Middle frontal gyrus (tissue), 1 donor: ENCODE measurements at regions not wholly inside any gene's neighbourhood (a gene's known extent, or its start where the extent isn't known, plus 50 kb on each side); places are given as distances from the start of the nearest gene placed in this dataset.

Experiments
- DNase-seq: peaks from one replicate; pipeline ENCODE4 v3.0.0-alpha.2; 2015; ENCODE audit warnings: low spot score; ENCODE audit errors: extremely low spot score

DNA sequence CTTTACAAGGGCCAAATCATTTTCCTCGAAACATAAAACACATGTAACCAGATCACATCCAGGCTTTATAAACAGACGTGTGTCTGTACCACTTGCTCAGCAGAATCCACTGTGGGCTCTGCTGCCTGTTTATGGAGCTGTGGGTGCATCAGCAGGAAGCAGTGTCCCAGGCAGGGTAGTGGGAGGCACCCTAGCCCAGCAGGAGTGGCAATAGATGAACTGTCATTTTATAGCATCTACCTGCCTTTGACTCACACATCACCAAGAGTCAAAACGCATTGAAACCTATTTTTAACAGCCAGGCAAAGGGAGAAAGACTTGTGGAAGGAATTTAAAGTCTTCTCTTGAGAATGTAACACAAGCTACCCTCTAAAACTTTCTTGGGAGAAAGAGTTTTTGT, 169.1 kb upstream of the TENM3 start:
- no peak for DNase-seq

DNA sequence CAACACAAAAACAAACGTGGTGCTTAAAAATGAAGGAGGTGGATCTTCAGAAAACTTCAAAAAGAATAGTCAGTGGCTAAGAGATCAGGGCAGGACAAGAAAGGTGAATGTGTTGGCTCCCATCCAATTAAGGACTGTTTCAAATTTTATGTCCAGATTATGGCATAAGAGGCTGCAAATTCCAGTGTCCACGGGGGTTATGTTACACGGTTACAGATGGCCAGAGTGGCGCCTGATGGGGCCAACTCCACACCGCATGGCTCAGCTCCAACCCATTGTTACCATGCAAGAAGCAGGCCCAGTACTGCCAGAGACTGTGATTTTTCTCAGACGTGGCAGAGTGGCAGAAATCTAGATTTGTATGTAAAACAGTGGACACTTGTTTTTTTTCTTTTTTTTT, 168.4 kb upstream of the TENM3 start:
- no peak for DNase-seq

DNA sequence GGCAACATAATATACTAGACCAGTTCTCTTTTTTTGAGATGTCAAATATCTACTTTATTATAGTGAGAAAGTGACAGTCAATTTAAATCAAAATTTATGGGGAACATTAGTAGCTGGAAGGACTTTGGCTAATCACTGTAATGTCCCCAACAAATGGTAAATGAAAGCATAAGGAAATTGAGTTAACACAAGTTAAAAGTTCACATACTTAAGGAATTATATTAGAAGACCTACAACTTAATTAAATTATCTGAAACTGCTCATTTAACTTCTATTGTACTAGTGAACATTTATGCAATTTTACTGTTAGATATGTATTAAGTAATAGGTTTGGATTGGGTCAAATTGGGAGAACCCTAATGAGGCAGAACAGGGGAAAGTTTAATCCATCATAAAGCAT, 160.3 kb upstream of the TENM3 start:
- DNase-seq: no peak

DNA sequence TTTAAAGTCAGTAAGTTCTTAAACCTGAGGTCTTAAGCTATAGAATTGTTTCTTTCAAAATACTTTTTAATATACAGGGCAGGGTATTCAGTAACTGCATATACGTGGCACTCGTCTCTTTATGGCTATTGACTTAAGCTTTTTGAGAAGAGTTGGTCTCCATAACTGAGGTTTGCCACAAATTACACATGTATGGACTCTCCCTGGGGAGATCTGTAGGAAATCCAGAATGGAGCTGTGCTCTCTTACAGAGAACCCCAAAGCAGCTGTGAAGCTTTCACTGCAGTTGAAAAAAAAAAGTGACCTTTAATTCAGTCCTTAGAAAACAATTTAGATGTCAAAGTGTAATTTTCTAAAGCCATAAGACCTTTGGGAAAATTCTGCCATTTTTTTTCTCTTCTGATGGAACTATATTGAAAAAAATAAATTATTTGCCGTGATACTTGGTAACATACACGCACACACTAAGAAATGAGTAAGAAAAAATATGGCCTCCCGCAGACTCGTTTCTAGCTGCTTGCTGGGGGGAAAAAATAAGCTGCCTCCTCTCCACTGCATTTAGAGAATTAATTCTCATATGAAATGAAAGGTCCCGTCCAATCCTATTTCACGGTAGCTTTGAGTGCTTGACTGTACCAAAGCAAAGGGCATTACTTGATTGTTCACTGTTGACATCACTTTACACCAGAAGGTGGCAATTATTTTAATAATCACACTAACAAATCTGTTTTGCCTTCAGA, 159.4 kb upstream of the TENM3 start:
- DNase-seq: no peak

DNA sequence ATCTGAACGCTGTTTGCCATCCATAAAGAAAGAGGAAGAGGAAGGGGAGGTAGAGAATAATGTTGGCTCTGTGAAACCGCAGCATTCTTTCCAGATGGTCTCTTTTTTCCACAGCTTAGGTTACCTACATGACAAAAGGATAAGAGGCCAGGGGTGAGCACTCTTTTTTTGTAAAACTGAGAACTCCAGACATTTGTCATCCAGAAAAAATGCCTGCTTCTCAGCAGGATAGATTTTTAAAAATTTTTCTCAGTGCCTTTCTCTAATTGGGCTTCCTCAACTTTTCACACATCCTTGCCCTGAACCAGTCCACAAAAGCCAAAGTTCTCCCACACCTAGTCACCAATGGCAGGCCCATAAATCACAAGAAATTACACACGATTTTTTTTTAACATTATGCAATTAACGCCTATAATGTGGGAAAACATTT, 158.1 kb upstream of the TENM3 start:
- no peak for DNase-seq

DNA sequence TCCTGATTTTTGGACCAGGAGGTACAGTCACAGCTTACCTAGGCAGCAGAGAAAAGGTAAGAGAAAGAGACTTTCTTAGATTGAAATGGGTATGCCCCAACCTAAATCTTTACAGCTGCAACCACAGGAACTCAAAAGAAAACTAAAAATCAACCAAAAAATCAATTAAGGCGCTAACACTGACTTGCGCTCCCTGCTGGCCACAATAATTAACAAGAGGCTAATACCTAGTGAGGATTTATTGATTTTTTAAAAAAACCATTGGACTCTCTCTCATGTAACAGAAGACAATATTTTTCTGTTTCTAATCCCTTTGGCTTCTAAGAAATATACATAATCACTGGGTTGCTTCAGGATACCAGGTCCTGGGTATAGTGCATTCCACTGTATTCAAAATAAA, 153.9 kb upstream of the TENM3 start:
- no peak for DNase-seq

DNA sequence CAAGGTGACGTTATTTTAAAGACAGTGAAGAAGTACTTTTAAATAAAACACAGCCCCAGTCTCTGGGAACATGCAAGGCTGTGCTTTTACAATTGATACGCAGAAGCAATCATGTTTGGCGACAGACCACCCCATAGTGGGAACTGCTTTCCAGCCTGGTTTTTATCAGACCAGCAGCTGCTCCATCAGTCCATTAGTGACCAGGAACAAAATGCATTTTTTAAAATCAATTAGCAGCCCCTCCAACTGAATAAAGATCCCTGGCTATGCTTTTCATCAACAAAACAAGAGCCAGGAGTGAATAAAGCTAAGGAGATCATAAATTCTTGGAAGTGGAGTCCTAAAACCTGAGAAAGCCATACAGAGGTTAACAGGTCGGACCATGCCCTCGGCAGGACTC, 153.0 kb upstream of the TENM3 start:
- DNase-seq: no peak

DNA sequence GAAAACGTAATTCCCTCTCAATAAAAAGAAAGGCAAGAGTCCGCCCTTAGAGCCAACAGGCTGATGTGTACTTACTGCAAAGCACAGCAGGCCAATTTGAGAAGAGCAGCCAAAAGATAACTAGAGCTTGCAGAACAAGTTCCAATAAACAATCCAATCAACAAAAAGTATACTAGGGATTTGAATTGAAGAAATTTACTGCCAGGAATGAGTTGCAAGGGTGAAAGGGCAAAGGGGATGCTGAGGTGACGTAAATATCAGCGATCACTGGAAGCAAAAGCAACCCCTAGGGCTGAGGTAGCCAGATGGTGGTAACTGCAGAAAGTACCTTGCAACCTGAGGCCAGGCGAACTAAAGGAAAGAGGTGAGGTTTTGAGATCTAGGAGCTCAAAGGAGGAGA, 152.1 kb upstream of the TENM3 start:
- DNase-seq: no peak

DNA sequence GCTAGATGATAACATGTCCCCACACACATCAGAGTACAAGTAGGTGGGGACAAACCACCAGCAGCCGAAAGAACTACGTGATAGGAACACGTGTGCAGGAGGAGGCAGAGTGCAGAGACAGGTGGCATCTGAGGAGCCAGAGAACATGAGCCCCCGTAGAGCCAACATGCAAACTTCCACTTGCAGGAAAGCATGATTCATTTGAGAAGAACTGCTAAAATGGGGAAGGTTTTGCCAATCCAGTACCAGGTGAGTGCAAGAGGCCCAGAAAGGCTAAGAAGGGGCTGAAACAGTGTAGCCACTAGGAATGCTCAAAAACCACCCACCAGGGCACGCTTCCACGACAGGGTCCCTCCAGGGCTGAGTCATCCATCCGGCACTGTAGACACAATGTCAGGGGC, 149.8 kb upstream of the TENM3 start:
- no peak for DNase-seq

DNA sequence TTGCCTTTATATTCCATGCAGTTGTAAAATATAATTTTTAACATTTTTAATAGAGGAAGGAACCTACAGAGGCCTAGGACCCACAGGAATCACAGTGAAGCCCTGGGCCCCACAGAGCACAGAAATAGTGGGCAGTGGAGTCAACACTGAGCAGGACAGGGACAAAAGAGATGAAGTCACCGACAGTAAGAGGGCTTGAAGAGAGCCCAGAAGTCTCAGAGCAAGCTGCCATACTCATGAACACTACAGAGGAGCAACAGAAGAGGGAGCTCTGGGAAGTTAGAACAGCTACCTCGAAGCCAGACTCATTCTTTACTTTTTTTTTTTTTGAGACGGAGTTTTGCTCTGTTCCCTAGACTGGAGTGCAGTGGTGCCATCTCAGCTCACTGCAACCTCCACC, 149.3 kb upstream of the TENM3 start:
- no peak for DNase-seq

DNA sequence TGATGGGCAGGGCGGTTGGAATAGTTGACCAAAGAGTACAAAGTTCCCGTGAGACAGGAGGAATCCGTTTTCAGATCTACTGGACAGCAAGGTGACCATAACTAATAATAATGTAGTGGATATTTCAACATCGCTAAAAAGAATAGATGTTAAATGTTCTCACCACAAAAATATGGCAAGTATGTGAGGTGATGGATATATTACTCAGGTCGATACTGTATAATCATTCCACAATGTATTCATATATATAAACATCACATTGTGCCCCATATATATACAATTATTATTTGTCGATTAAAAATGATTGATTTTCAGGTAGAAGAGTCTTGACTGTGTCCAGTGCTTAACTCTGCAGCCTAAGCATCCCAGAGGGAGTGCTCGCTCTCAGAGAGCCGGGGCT, 141.6 kb upstream of the TENM3 start:
- no peak for DNase-seq

DNA sequence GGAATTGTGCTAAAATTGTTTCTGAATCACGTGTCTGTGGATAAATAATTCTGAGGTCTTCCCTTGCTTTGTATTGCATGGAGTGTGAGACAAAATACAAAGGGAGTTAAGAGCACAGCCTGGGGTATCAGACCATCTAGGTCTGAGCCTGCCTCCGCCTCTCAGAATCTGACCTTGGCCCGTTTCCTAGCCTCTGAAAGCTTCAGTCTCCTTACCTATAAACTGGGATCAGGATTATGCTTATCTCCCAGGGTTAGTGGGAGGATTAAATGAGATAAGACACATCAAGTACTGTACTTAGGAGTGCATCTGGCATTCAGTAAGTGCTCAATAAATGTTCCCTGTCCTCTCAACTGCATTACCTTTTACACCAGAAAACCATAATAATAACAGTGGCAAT, 140.6 kb upstream of the TENM3 start:
- DNase-seq: no peak

DNA sequence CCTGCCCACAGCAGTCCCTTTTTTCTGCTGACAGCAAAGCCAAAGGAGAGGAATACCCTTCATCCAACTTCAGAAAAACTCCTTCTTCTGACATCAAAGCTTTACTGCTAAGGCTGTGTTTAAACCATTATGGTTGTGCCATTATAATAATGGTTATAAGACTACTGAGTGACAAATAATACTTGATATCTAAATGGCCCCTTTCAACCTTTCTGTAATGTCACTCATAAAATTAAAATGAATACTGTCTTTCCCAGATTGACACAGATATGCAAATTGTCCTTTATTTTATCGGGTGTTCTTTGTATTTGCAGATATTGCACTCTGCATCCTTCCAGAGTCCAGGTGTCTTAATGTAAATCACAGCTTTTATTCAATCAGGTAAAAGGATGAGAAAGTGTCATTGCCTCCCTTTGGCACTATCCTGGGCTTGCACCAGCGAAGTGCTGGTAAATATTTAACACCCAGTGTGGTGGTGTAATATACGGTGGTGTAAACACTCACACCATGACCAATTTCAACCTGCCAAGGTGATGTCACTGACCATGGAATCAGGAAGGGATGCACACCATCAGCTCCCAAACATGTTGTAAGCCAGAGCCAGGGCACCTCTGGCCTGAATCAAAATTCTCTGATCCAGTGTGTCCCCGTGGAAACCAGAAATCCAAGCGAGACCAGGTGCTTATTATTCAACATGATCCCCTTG, 139.4 kb upstream of the TENM3 start:
- DNase-seq: no peak

DNA sequence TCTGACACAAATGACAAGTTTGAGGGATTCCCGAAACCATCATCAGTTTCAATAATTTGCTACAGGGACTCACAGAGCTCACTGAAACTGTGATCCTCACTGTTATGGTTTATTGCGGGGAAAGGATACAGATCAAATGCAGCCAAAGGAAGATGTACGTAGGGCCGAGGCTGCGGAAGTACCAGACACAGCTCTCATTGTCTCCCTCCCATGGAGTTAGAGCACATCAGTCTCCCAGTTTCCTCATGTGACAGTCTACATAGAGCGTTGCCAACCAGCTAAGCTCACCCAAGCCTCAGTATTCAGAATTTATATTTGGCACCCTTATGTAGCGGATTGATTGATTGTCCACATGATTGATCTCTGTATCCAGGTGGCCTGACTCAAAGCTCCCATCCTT, 137.8 kb upstream of the TENM3 start:
- DNase-seq: no peak

DNA sequence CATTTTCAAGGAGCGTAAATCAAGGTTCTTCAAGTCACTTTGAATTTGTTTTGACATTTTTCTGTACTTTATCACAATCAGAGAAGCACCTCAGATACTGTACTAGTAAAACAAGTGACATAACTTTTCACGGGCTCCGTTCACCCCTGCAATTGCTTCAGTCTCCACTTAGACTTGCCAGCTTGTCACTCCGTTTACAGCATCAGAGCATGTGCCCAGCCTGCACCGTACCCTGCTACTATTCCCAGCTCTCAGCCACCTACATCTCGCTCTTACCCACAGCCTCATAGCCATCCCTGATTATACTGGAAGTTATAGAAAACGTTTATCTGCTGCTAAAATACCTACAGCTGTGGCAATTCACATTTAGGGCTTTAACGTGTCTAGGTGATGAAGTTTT, 135.3 kb upstream of the TENM3 start:
- no peak for DNase-seq

DNA sequence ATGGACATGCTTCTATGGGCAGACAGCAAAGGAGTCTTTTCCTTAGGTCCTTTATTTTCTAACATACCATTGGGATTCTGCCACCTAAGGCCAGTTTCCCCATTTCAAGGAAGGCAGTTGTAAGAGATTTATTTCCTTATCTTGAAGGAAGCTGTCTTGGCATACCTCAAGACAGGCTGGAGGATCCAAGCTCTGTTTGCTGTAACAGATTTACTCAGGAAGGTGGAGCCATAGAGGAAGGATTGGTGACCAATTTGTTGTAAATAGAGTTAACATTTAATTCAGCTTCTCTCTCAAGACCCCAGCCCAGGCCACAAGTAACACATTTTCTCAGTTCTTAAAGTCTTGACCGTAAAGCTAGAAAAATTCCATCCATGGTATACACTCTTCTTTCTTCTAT, 131.6 kb upstream of the TENM3 start:
- no peak for DNase-seq

DNA sequence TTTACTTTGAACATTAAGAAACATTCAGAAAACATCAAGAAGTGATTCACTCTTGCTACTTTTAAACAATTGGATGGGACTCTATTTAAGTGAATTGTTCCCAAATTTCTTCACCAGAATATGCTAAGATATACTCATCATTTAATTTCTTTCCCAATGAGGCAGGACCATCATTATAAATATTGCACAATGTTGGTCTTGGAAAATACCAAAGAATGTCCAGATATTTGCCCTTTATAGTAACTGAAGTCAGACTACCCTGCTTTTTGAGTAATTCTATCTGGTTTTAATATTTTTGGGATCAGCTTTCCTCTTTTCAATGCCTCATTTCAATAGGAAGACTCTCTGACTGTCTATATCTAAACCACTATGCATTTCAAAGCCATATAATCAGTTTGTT, 129.4 kb upstream of the TENM3 start:
- no peak for DNase-seq

DNA sequence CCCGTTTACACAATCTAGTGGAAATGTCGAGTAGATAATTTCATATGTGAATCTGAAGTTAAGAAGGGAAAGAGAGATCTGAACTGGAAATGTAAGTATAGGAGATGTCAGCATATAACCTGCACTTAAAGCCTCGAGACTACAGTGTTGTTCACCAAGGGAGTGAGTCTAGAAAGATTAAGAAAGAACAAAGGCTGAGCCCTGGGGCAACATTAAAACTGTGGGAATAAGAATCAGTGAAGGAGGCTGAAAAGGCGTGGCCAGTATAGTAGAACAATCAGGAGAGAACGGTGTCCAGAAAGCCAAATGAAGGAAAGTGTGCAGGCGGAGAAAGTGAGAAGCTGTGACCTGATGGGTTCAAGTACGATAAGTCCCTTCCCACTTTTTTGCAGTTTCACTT, 118.8 kb upstream of the TENM3 start:
- DNase-seq: no peak

DNA sequence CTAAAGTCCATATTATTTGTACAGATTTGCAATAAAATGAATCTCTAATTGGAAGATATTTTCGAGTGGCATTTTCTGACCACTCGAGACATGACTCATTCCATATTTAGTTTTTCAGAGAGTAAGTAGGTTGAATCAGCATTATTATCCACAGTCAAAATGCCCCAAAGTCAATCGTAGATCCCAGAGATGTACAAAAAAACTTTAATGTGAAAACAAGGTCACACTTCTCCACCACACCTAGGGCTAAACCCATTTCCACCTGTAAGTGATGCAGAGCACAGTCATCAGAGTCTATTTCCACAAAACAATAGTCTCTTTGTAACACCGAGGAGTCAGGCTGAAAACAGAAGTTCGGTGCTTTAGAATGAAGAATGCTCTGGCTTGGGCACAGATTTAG, 117.1 kb upstream of the TENM3 start:
- no peak for DNase-seq

DNA sequence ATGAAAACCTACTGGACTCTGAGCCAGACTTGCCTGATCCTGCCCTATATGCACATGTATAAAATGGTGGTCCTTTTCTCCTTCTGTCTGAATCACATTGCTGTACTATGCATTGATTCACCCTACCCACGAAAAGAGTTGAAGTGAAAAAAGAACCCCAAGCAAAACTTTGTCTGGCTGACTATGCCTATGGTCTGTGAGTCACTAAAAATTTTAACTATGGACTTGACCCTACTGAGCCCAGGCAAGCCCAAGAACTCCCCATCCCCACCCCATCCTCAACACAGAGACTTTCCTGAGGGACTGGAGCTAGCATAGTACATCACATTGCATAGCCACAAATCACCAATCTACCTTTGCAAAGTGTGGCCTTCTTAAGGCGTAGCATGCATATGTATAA, 116.6 kb upstream of the TENM3 start:
- DNase-seq: no peak

DNA sequence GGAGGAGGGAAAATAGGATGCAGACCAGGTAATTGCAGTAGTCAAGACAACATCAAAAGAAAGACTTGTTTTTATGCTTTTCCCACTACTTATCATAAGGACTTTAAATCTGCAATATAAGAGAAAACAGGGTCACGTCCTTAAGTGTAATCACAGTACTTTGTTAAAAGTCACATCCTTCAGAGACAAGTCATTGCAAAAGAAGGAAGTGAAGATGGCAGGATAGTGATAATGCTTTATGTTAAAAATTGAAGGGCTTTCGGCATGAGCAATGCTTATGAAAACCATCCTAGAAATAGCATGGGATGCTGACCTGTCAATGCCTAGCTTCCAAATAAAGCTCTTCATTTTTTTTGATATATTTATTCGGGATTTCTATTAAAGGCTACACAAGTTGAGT, 110.2 kb upstream of the TENM3 start:
- DNase-seq: no peak

DNA sequence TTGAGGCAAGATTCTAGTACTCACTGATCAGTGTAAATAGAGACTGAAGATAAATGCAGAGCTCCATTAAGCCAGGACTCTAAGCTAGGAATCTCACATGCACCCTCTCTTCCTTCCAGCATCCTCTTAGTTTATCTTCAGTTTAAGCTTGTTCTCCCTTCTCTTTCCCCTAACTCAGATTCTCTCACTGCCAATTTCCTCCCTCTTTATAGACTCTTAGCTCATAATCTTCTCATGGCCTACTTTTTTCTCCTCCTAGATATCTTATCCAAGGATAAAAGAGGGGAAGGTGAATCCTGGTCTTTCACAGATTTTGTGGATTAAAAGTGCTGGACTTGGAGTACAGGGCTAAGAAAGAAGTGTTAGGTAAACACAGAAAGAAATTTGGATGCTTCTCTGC, 108.9 kb upstream of the TENM3 start:
- no peak for DNase-seq

DNA sequence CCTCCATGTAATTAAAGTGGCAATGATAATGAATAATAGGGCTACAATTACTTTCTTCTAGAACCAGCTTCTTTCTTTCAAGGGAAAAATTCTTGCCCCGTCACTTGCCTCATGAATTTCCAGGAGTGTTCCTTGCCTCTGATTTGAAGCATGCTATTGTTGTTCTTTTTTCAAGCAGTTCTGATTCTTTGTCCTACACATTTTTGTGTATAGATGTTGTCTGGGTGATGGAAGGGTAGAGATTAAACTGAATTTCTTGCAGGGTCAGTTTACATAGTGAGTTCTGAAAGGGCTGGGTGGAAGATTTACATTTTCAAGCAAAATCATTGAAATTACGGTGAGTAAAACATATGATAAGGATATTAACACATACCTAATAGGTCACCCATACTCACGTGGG, 107.0 kb upstream of the TENM3 start:
- no peak for DNase-seq
